Body of pancreas (tissue), 4 donors: ENCODE measurements at regions not wholly inside any gene's neighbourhood (a gene's known extent, or its start where the extent isn't known, plus 50 kb on each side); places are given as distances from the start of the nearest gene placed in this dataset.

ENCODE experiments used
- POLR2A ChIP-seq, 3 donors: fragments of 450-650 bp; IDR thresholded peaks; one replicate each; pipeline ENCODE4 v1.6.1; 2016; ENCODE audit warnings: antibody characterized with exemption in 3 of 3, mild to moderate bottlenecking in 2 of 3
- TF ChIP-seq, protein P1 (sequence below), 7 experiments: fragments of 450-650 bp in 4 of 7; fragments of 200-600 bp in 3 of 7; sonication (generic) in 3 of 7; IDR thresholded peaks; one replicate each; pipeline ENCODE4 v1.5.1; 2016 to 2019; ENCODE audit warnings: antibody characterized with exemption in 7 of 7

- TF ChIP-seq, protein P1, sequence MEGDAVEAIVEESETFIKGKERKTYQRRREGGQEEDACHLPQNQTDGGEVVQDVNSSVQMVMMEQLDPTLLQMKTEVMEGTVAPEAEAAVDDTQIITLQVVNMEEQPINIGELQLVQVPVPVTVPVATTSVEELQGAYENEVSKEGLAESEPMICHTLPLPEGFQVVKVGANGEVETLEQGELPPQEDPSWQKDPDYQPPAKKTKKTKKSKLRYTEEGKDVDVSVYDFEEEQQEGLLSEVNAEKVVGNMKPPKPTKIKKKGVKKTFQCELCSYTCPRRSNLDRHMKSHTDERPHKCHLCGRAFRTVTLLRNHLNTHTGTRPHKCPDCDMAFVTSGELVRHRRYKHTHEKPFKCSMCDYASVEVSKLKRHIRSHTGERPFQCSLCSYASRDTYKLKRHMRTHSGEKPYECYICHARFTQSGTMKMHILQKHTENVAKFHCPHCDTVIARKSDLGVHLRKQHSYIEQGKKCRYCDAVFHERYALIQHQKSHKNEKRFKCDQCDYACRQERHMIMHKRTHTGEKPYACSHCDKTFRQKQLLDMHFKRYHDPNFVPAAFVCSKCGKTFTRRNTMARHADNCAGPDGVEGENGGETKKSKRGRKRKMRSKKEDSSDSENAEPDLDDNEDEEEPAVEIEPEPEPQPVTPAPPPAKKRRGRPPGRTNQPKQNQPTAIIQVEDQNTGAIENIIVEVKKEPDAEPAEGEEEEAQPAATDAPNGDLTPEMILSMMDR (IDR thresholded peaks at IDR 0.05), result no peak
- TF ChIP-seq POLR2A (IDR thresholded peaks at IDR 0.05), result no peak
Measured at GRCh38 chr12:67720351-67720856, 71.9 kb downstream of the DYRK2 start.
